ENCODE measurements at regions not wholly inside any gene's neighbourhood (a gene's known extent, or its start where the extent isn't known, plus 50 kb on each side); places are given as distances from the start of the nearest gene placed in this dataset.
A peak's percentile ranks its signal among the peaks of the same experiment; 100 is the strongest.
"Not testable (repeated sequence)": the region's sequence is repeated elsewhere in the genome, so short reads cannot be mapped to it uniquely, and the experiment has no call there.

- POLR2A ChIA-PET; intact Hi-C loops (cut with micrococcal nuclease); H3K4me1 Mint-ChIP-seq; H3K36me3 Mint-ChIP-seq (ENCODE audit: low read depth); H3K4me3 Mint-ChIP-seq; H3K9me3 Mint-ChIP-seq; H3K27ac Mint-ChIP-seq: not testable (repeated sequence)
- ATAC-seq (ENCODE audit: low read depth) (peak; percentile 71), DNase-seq (peak; percentile 70)
- peak; percentile 59 for TF ChIP-seq CTCF (IDR thresholded peaks at IDR 0.05)
- H3K27me3 Mint-ChIP-seq = peaks cover 30% of the 10 kb centered on the region
- CTCF ChIA-PET = interaction anchor here (0.6 to 1.7 kb wide), 10 partner anchors 8 to 222 kb away, joined by 3 to 10 read pairs (median 4); no protein-coding TSS in a partner anchor
These were observed 1092.1 kb downstream of the TMEM121 start for GRCh38 chr14:106618471-106618951.

- no peak overlapping the region for H3K27ac Mint-ChIP-seq
- no peak overlapping the region for H3K4me3 Mint-ChIP-seq
- ChIA-PET CTCF (interaction anchor here (1.1 kb wide), 1 partner anchor 32 kb away, joined by 3 read pairs; no protein-coding TSS in a partner anchor), POLR2A (no interaction called here)
- DNase-seq (no peak), ATAC-seq (ENCODE audit: low read depth) (no peak)
- no peaks in the 10 kb centered on the region for H3K36me3 Mint-ChIP-seq (ENCODE audit: low read depth)
- TF ChIP-seq CTCF (IDR thresholded peaks at IDR 0.05) = no peak
- intact Hi-C loops (cut with micrococcal nuclease) = no loop called here
- no peaks in the 10 kb centered on the region for H3K9me3 Mint-ChIP-seq
- no peaks in the 10 kb centered on the region for H3K4me1 Mint-ChIP-seq
- H3K27me3 Mint-ChIP-seq = peaks cover 32% of the 10 kb centered on the region
These were observed 1093.2 kb downstream of the TMEM121 start for GRCh38 chr14:106619606-106620005.

- Mint-ChIP-seq H3K27me3 (peaks cover 30% of the 10 kb centered on the region), H3K4me3 (no peak overlapping the region), H3K4me1 (no peaks in the 10 kb centered on the region), H3K36me3 (ENCODE audit: low read depth) (no peaks in the 10 kb centered on the region), H3K27ac (no peak overlapping the region), H3K9me3 (no peaks in the 10 kb centered on the region)
- ATAC-seq (ENCODE audit: low read depth) (no peak), DNase-seq (no peak)
- intact Hi-C loops (cut with micrococcal nuclease) = no loop called here
- CTCF ChIA-PET = no interaction called here
- no peak for TF ChIP-seq CTCF (IDR thresholded peaks at IDR 0.05)
- POLR2A ChIA-PET = no interaction called here
These were observed 1094.0 kb downstream of the TMEM121 start for GRCh38 chr14:106620368-106620767.

- H3K4me1 Mint-ChIP-seq = peaks cover 9% of the 10 kb centered on the region
These were observed 1095.9 kb downstream of the TMEM121 start for GRCh38 chr14:106622200-106622745.

GRCh38 chr14:106625186-106625585 lies 1098.8 kb downstream of the TMEM121 start:
- CTCF ChIA-PET = interaction anchor here (1.5 kb wide), 1 partner anchor 10 kb away, joined by 4 read pairs; no protein-coding TSS in a partner anchor

More at GRCh38 chr14:106622200-106622745, 1095.9 kb downstream of the TMEM121 start:
- H3K27ac Mint-ChIP-seq = no peak overlapping the region
- ChIA-PET POLR2A (no interaction called here), CTCF (no interaction called here)
- no peaks in the 10 kb centered on the region for H3K9me3 Mint-ChIP-seq
- ATAC-seq (ENCODE audit: low read depth) (no peak), DNase-seq (no peak)
- H3K27me3 Mint-ChIP-seq = peaks cover 26% of the 10 kb centered on the region
- H3K36me3 Mint-ChIP-seq (ENCODE audit: low read depth) = no peaks in the 10 kb centered on the region
- intact Hi-C loops (cut with micrococcal nuclease) = no loop called here
- TF ChIP-seq CTCF (IDR thresholded peaks at IDR 0.05) = no peak
- no peak overlapping the region for H3K4me3 Mint-ChIP-seq

GRCh38 chr14:106626469-106626868 lies 1100.1 kb downstream of the TMEM121 start:
- Mint-ChIP-seq H3K4me1 (peaks cover 13% of the 10 kb centered on the region), H3K27me3 (peaks cover 22% of the 10 kb centered on the region)
- H3K36me3 Mint-ChIP-seq (ENCODE audit: low read depth); DNase-seq; ATAC-seq (ENCODE audit: low read depth); H3K27ac Mint-ChIP-seq; H3K4me3 Mint-ChIP-seq; H3K9me3 Mint-ChIP-seq; POLR2A ChIA-PET: not testable (repeated sequence)
- intact Hi-C loops (cut with micrococcal nuclease) = loop anchor here (5.0 kb wide), 1 partner anchor 39 kb away; no protein-coding TSS in a partner anchor
- CTCF ChIA-PET = interaction anchor here (0.9 to 1.8 kb wide), 4 partner anchors 9 to 34 kb away, joined by 3 to 5 read pairs (median 4); no protein-coding TSS in a partner anchor

More at GRCh38 chr14:106625186-106625585, 1098.8 kb downstream of the TMEM121 start:
- POLR2A ChIA-PET = no interaction called here
- TF ChIP-seq CTCF (IDR thresholded peaks at IDR 0.05) = no peak
- Mint-ChIP-seq H3K4me1 (peaks cover 13% of the 10 kb centered on the region), H3K27me3 (peaks cover 22% of the 10 kb centered on the region), H3K27ac (no peak overlapping the region), H3K36me3 (ENCODE audit: low read depth) (no peaks in the 10 kb centered on the region), H3K4me3 (no peak overlapping the region), H3K9me3 (no peaks in the 10 kb centered on the region)
- ATAC-seq (ENCODE audit: low read depth) = no peak
- no peak for DNase-seq
- intact Hi-C loops (cut with micrococcal nuclease) = loop anchor here (5.0 kb wide), 1 partner anchor 38 kb away; no protein-coding TSS in a partner anchor

- POLR2A ChIA-PET = interaction anchor here (1.1 kb wide), 1 partner anchor 766 kb away, joined by 6 read pairs; no protein-coding TSS in a partner anchor
- ATAC-seq (ENCODE audit: low read depth) (peak; percentile 84), DNase-seq (peak; percentile 74)
- not testable (repeated sequence) for H3K36me3 Mint-ChIP-seq (ENCODE audit: low read depth); H3K27ac Mint-ChIP-seq; H3K9me3 Mint-ChIP-seq
- intact Hi-C loops (cut with micrococcal nuclease) = loop anchor here (5.0 kb wide), 1 partner anchor 40 kb away; no protein-coding TSS in a partner anchor
- CTCF ChIA-PET = interaction anchor here (0.9 to 1.8 kb wide), 4 partner anchors 9 to 33 kb away, joined by 3 to 5 read pairs (median 4); no protein-coding TSS in a partner anchor
- peak overlapping the region; percentile 50 for H3K4me3 Mint-ChIP-seq
- peaks cover 13% of the 10 kb centered on the region for H3K4me1 Mint-ChIP-seq
- H3K27me3 Mint-ChIP-seq = peaks cover 20% of the 10 kb centered on the region
These were observed 1100.7 kb downstream of the TMEM121 start for GRCh38 chr14:106626942-106627588.
